Fibroblast of mammary gland (primary cell): ENCODE measurements at regions not wholly inside any gene's neighbourhood (a gene's known extent, or its start where the extent isn't known, plus 50 kb on each side); places are given as distances from the start of the nearest gene placed in this dataset.

Experiments
- DNase-seq: peaks from one replicate; pipeline ENCODE4 v3.0.0-alpha.2; 2010; ENCODE audit warnings: low read depth
- H3K4me3 ChIP-seq: 2 replicates; pipeline ENCODE4 v1.5.1; 2011; ENCODE audit warnings: low read depth, mild to moderate bottlenecking, low read length, moderate library complexity; ENCODE audit not compliant: control insufficient read depth
- TF ChIP-seq, protein P1 (sequence below): conservative IDR thresholded peaks from 2 replicates; pipeline ENCODE4 v1.5.1; 2011; ENCODE audit warnings: low read depth, low read length, inconsistent platforms; ENCODE audit not compliant: control insufficient read depth, insufficient read depth

DNA sequence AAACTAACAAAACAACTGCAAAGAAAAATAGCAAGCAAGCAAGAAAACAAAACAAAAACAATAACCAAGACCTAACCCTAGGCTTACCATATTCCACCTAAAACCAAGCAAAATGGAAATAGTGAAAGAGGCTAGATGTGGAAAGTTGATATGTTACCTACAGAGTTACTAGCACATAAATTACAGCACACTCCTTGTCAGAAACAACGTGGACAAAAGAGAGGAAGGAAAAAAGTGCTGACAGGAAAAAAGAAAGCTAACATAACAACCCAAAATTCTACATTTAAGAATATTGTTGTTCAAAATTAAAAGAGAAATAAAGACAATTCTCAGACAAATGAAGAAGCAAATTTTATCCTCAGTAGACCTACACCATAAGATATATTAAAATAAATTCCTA, 812.8 kb upstream of the NUDT12 start:
- TF ChIP-seq, protein P1, sequence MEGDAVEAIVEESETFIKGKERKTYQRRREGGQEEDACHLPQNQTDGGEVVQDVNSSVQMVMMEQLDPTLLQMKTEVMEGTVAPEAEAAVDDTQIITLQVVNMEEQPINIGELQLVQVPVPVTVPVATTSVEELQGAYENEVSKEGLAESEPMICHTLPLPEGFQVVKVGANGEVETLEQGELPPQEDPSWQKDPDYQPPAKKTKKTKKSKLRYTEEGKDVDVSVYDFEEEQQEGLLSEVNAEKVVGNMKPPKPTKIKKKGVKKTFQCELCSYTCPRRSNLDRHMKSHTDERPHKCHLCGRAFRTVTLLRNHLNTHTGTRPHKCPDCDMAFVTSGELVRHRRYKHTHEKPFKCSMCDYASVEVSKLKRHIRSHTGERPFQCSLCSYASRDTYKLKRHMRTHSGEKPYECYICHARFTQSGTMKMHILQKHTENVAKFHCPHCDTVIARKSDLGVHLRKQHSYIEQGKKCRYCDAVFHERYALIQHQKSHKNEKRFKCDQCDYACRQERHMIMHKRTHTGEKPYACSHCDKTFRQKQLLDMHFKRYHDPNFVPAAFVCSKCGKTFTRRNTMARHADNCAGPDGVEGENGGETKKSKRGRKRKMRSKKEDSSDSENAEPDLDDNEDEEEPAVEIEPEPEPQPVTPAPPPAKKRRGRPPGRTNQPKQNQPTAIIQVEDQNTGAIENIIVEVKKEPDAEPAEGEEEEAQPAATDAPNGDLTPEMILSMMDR = no peak
- no peak for DNase-seq
- H3K4me3 ChIP-seq = no peak overlapping the region

- DNase-seq = no peak
- H3K4me3 ChIP-seq = no peak overlapping the region
- TF ChIP-seq, protein P1 = no peak
Observed at GRCh38 chr5:104372796-104373195, 810.2 kb upstream of the NUDT12 start.

DNA sequence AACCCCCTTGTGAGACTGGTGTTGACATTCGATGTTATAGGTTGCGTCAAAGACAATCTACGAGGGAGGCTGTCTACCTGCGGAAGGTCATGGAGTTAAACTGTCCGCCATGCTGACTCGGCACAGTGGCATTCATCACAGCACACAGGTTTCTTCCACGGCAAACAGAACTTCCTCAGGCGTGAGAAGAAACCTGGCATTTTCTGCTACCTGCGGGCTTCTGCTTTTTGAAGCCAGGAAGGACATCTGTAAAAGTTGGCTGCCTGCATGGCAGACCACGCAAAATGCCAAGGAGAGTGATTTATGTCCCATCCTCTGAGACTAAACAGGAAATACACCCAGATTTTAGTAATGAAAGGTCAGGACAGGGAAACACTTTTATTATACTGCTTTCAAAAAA, 809.8 kb upstream of the NUDT12 start:
- no peak for DNase-seq
- TF ChIP-seq, protein P1 = no peak
- no peak overlapping the region for H3K4me3 ChIP-seq

- no peak for DNase-seq
- no peak overlapping the region for H3K4me3 ChIP-seq
- TF ChIP-seq, protein P1 = no peak
Observed at GRCh38 chr5:104370523-104370922, 807.9 kb upstream of the NUDT12 start.

- TF ChIP-seq, protein P1 = no peak
- H3K4me3 ChIP-seq = no peak overlapping the region
- no peak for DNase-seq
Observed at GRCh38 chr5:104367978-104368377, 805.4 kb upstream of the NUDT12 start.

- no peak overlapping the region for H3K4me3 ChIP-seq
- TF ChIP-seq, protein P1 = no peak
- no peak for DNase-seq
Observed at GRCh38 chr5:104363567-104363966, 801.0 kb upstream of the NUDT12 start.

DNA sequence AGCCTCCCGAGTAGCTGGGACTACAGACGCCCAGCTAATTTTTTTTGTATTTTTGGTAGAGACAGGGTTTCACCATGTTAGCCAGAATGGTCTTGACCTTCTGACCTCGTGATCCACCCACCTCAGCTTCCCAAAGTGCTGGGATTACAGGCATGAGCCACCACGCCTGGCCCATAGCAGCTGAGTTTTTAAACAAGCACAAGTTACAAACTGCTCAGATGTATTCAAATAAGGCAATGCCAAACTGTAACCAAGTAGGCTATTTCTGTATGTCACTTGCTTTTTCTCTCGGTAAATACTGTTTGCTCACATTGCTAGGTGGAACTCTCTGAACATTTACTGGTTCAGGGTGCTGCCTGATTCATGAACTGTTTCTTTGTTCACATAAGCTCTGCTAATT, 799.3 kb upstream of the NUDT12 start:
- DNase-seq = no peak
- TF ChIP-seq, protein P1 = no peak
- H3K4me3 ChIP-seq = no peak overlapping the region
